ENCODE measurements at regions not wholly inside any gene's neighbourhood (a gene's known extent, or its start where the extent isn't known, plus 50 kb on each side); places are given as distances from the start of the nearest gene placed in this dataset.

GRCh38 chr11:15390857-15391256, 276.1 kb downstream of the INSC start:
- DNase-seq = no peak
- Histone ChIP-seq H3K27ac (no peak overlapping the region), H3K4me1 (no peaks in the 10 kb centered on the region), H3K4me3 (no peak overlapping the region), H3K9me3 (no peaks in the 10 kb centered on the region), H3K27me3 (no peaks in the 10 kb centered on the region), H3K36me3 (ENCODE audit: low read depth, missing control alignments) (no peaks in the 10 kb centered on the region)
- 63 to 77% methylated on average over 1 of the region's 1 CpG for WGBS, 2 donors
- TF ChIP-seq CTCF (IDR thresholded peaks at IDR 0.05) (no peak), POLR2A (IDR thresholded peaks at IDR 0.05) (no peak)
- intact Hi-C loops (cut with DNase I; ENCODE audit: low total_unique reads) = loop anchor here (10.0 kb wide), 1 partner anchor 374 kb away; no protein-coding TSS in a partner anchor

- intact Hi-C loops (cut with DNase I; ENCODE audit: low total_unique reads) = loop anchor here (10.0 kb wide), 1 partner anchor 368 kb away; no protein-coding TSS in a partner anchor
- Histone ChIP-seq H3K4me1 (no peaks in the 10 kb centered on the region), H3K9me3 (no peaks in the 10 kb centered on the region), H3K27me3 (no peaks in the 10 kb centered on the region), H3K36me3 (ENCODE audit: low read depth, missing control alignments) (no peaks in the 10 kb centered on the region), H3K4me3 (no peak overlapping the region), H3K27ac (no peak overlapping the region)
- 81 to 90% methylated on average over 2 of the region's 2 CpGs for WGBS, 2 donors
- no peak for DNase-seq
- no peak for TF ChIP-seq POLR2A (IDR thresholded peaks at IDR 0.05)
- TF ChIP-seq CTCF (IDR thresholded peaks at IDR 0.05) = no peak
These were observed 282.1 kb downstream of the INSC start for GRCh38 chr11:15396778-15397177.

DNA sequence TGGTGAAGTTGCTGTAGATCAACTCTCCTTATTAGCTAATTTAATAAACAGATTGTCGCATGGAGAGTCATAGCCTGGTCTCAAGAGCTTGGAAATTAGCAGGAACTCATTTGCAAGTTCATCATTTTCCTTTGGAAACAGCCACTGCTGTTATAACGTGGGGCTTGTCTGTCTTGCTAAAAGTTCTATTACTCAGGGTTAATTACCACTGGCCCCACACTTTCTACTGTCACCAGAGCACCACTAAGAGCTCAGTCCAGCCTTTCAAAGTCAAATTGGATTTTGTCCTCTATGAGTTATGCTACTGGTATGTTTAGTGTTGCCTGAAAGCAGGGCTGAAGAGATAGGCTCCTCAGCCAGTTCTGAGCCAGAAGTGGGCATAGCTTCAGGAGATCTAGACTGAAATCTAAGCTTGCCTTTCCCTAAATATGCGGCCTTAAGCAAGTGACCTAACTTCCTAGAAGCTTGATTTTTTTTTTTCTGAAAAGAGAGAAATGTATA, 292.2 kb downstream of the INSC start:
- Histone ChIP-seq H3K4me3 (no peak overlapping the region), H3K36me3 (ENCODE audit: low read depth, missing control alignments) (no peaks in the 10 kb centered on the region), H3K27me3 (no peaks in the 10 kb centered on the region), H3K27ac (no peak overlapping the region), H3K9me3 (no peaks in the 10 kb centered on the region), H3K4me1 (no peaks in the 10 kb centered on the region)
- intact Hi-C loops (cut with DNase I; ENCODE audit: low total_unique reads) = no loop called here
- WGBS, 2 donors = 81 to 83% methylated on average over 3 of the region's 3 CpGs
- TF ChIP-seq CTCF (IDR thresholded peaks at IDR 0.05) = no peak
- TF ChIP-seq POLR2A (IDR thresholded peaks at IDR 0.05) = no peak
- DNase-seq = no peak

DNA sequence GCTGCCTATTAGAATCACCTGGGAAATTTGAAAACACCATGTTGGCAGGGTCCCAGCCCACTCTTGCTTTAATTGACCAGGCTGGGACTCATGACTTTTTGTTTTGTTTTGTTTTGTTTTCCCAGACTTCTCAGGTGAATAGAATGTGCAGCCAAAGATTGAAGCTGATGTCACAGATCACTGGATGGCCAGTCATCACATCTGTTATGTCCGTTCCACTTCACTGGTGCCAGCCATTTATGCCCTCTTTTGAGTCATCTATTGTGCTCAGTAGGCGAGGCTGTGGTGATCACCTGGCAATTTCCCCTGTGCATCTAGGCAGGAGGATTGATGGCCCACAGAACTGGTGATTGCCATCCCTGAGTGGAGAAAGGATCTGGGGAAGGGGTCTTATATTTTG, 297.3 kb downstream of the INSC start:
- Histone ChIP-seq H3K4me3 (no peak overlapping the region), H3K27ac (no peak overlapping the region), H3K27me3 (no peaks in the 10 kb centered on the region), H3K9me3 (no peaks in the 10 kb centered on the region), H3K4me1 (no peaks in the 10 kb centered on the region), H3K36me3 (ENCODE audit: low read depth, missing control alignments) (no peaks in the 10 kb centered on the region)
- WGBS, 2 donors = 88 to 90% methylated on average over 2 of the region's 2 CpGs
- intact Hi-C loops (cut with DNase I; ENCODE audit: low total_unique reads) = no loop called here
- TF ChIP-seq CTCF (IDR thresholded peaks at IDR 0.05) (no peak), POLR2A (IDR thresholded peaks at IDR 0.05) (no peak)
- no peak for DNase-seq

- intact Hi-C loops (cut with DNase I; ENCODE audit: low total_unique reads) = no loop called here
- 77 to 82% methylated on average over 3 of the region's 3 CpGs for WGBS, 2 donors
These were observed 304.2 kb downstream of the INSC start for GRCh38 chr11:15418921-15419320.

More at GRCh38 chr11:15418921-15419320, 304.2 kb downstream of the INSC start:
- TF ChIP-seq CTCF (IDR thresholded peaks at IDR 0.05) = no peak
- TF ChIP-seq POLR2A (IDR thresholded peaks at IDR 0.05) = no peak
- Histone ChIP-seq H3K36me3 (ENCODE audit: low read depth, missing control alignments) (no peaks in the 10 kb centered on the region), H3K9me3 (no peaks in the 10 kb centered on the region), H3K27ac (no peak overlapping the region), H3K4me3 (no peak overlapping the region), H3K4me1 (no peaks in the 10 kb centered on the region), H3K27me3 (no peaks in the 10 kb centered on the region)
- DNase-seq = no peak
